C4-2B (cell line): ENCODE measurements at regions not wholly inside any gene's neighbourhood (a gene's known extent, or its start where the extent isn't known, plus 50 kb on each side); places are given as distances from the start of the nearest gene placed in this dataset.
A peak's percentile ranks its signal among the peaks of the same experiment; 100 is the strongest.

Experiments used
- H3K27ac ChIP-seq: fragments of 450-650 bp; 2 replicates; pipeline ENCODE4 v1.5.1; 2017
- CTCF ChIP-seq: fragments of 450-650 bp; conservative IDR thresholded peaks from 2 replicates; pipeline ENCODE4 v1.5.1; 2017; ENCODE audit warnings: mild to moderate bottlenecking
- ZFX ChIP-seq: fragments of 450-650 bp; IDR thresholded peaks from 2 replicates; pipeline ENCODE4 v1.6.1; 2017

- no peak for TF ChIP-seq ZFX
- H3K27ac ChIP-seq: no peak overlapping the region
Measured at GRCh38 chr9:90038763-90039162, 434.0 kb downstream of the GADD45G start.

- H3K27ac ChIP-seq: no peak overlapping the region
- TF ChIP-seq CTCF (no peak), ZFX (no peak)
Measured at GRCh38 chr9:90044263-90044662, 439.5 kb downstream of the GADD45G start.

GRCh38 chr9:90044710-90045151 is 439.9 kb downstream of the GADD45G start:
- TF ChIP-seq ZFX (no peak), CTCF (no peak)
- H3K27ac ChIP-seq: no peak overlapping the region

GRCh38 chr9:90046317-90046861 is 441.6 kb downstream of the GADD45G start:
- TF ChIP-seq CTCF (no peak), ZFX (no peak)
- H3K27ac ChIP-seq: no peak overlapping the region

- H3K27ac ChIP-seq: no peak overlapping the region
- TF ChIP-seq ZFX (no peak), CTCF (no peak)
Measured at GRCh38 chr9:90047828-90048227, 443.0 kb downstream of the GADD45G start.

- no peak overlapping the region for H3K27ac ChIP-seq
Measured at GRCh38 chr9:90052366-90052765, 447.6 kb downstream of the GADD45G start.

GRCh38 chr9:90053027-90053426 is 448.2 kb downstream of the GADD45G start:
- no peak overlapping the region for H3K27ac ChIP-seq
- TF ChIP-seq CTCF (peak; percentile 49), ZFX (no peak)

More at GRCh38 chr9:90052366-90052765, 447.6 kb downstream of the GADD45G start:
- no peak for TF ChIP-seq ZFX
- TF ChIP-seq CTCF: no peak

GRCh38 chr9:90054810-90055209 is 450.0 kb downstream of the GADD45G start:
- H3K27ac ChIP-seq: peak overlapping the region; percentile 59

More at GRCh38 chr9:90054810-90055209, 450.0 kb downstream of the GADD45G start:
- TF ChIP-seq CTCF (no peak), ZFX (no peak)
